GM21528 (cell line): ENCODE measurements at regions not wholly inside any gene's neighbourhood (a gene's known extent, or its start where the extent isn't known, plus 50 kb on each side); places are given as distances from the start of the nearest gene placed in this dataset.

ENCODE experiments used
- ATAC-seq: cut with Tn5 transposase; IDR thresholded peaks from one replicate; pipeline ENCODE4 v1.9.1; 2021; ENCODE audit warnings: mild to moderate bottlenecking, moderate library complexity; ENCODE audit not compliant: unreplicated experiment, low FRiP score

- ATAC-seq: no peak
Observed at GRCh38 chr9:105059252-105059651, 131.3 kb upstream of the ABCA1 start.

GRCh38 chr9:105062222-105062855 lies 134.4 kb upstream of the ABCA1 start:
- ATAC-seq: no peak

GRCh38 chr9:105064248-105065097 lies 136.5 kb upstream of the ABCA1 start:
- no peak for ATAC-seq

GRCh38 chr9:105065098-105066088 lies 137.4 kb upstream of the ABCA1 start:
- ATAC-seq: no peak

GRCh38 chr9:105066275-105066865 lies 138.4 kb upstream of the ABCA1 start:
- no peak for ATAC-seq

GRCh38 chr9:105067895-105068580 lies 140.1 kb upstream of the ABCA1 start:
- ATAC-seq: no peak

GRCh38 chr9:105069285-105069684 lies 141.3 kb upstream of the ABCA1 start:
- no peak for ATAC-seq

GRCh38 chr9:105069696-105070095 lies 141.7 kb upstream of the ABCA1 start:
- no peak for ATAC-seq

GRCh38 chr9:105070176-105070575 lies 142.2 kb upstream of the ABCA1 start:
- ATAC-seq: no peak

- no peak for ATAC-seq
Observed at GRCh38 chr9:105072476-105072875, 144.5 kb upstream of the ABCA1 start.

GRCh38 chr9:105073147-105073546 lies 145.2 kb upstream of the ABCA1 start:
- no peak for ATAC-seq

- ATAC-seq: no peak
Observed at GRCh38 chr9:105074491-105074890, 146.5 kb upstream of the ABCA1 start.

GRCh38 chr9:105076729-105077128 lies 148.8 kb upstream of the ABCA1 start:
- ATAC-seq: no peak

- no peak for ATAC-seq
Observed at GRCh38 chr9:105079457-105079856, 151.5 kb upstream of the ABCA1 start.

GRCh38 chr9:105082843-105083242 lies 154.9 kb upstream of the ABCA1 start:
- no peak for ATAC-seq

- no peak for ATAC-seq
Observed at GRCh38 chr9:105083256-105083655, 155.3 kb upstream of the ABCA1 start.

GRCh38 chr9:105087910-105088898 lies 156.2 kb upstream of the SLC44A1 start:
- no peak for ATAC-seq

GRCh38 chr9:105089874-105090273 lies 154.6 kb upstream of the SLC44A1 start:
- ATAC-seq: no peak
